NOMO-1 treated with dmso at 0.1 percent for 144 hours (cell line): ENCODE measurements at regions not wholly inside any gene's neighbourhood (a gene's known extent, or its start where the extent isn't known, plus 50 kb on each side); places are given as distances from the start of the nearest gene placed in this dataset.
A peak's percentile ranks its signal among the peaks of the same experiment; 100 is the strongest.
"Not testable (repeated sequence)": the region's sequence is repeated elsewhere in the genome, so short reads cannot be mapped to it uniquely, and the experiment has no call there.

Experiments
- DNase-seq: peaks from one replicate; lab custom pipeline; 2025; ENCODE audit not compliant: unreplicated experiment; lab: John Stamatoyannopoulos, UW

- no peak for DNase-seq
These were observed 121.2 kb downstream of the MTERF1 start for GRCh38 chr7:91759205-91759863.

- no peak for DNase-seq
These were observed 112.7 kb downstream of the MTERF1 start for GRCh38 chr7:91767820-91768219.

DNA sequence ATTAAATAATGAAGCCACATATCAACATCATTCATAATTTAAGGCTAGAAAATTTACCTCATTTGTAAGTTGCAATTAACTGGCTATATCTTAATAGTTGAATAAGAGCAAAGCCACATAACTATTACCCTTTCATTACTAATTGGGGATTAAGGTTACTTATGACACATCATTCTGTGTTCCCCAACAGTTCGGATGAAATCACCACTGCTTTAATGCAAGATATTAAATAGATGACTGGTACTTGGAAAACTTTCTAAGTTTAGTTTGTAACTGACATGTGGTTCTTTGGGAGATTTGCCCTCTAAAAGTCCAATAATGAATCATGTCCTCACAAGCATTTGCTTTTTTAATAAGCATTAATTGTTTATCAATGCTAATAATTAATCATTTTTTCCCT lies 109.1 kb downstream of the MTERF1 start:
- DNase-seq = no peak

- no peak for DNase-seq
These were observed 108.3 kb downstream of the MTERF1 start for GRCh38 chr7:91771921-91772815.

- DNase-seq = no peak
These were observed 104.3 kb downstream of the MTERF1 start for GRCh38 chr7:91776171-91776570.

GRCh38 chr7:91777522-91777921 lies 103.0 kb downstream of the MTERF1 start:
- DNase-seq = no peak

GRCh38 chr7:91778416-91778815 lies 102.1 kb downstream of the MTERF1 start:
- no peak for DNase-seq

DNA sequence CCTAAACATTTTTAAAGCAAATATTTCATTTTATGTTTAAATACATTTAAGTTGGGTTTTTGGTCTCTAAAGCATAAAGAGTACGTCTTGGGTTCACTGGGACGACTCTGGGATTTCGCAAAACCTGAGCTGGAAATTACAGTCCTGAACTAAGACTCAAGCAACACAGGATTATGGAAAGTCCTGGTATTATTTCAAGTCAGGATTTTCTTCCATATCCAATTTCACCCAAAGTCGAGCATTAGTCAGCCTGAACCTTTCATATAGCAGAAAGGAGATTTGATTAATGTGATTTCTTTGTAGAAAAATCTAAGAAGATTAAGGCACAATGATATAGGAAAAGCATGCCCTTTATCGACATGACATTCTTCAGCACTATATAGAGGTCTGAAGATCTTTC lies 100.0 kb downstream of the MTERF1 start:
- DNase-seq = no peak

- DNase-seq = peak; percentile 37
These were observed 96.0 kb downstream of the MTERF1 start for GRCh38 chr7:91784469-91784868.

DNA sequence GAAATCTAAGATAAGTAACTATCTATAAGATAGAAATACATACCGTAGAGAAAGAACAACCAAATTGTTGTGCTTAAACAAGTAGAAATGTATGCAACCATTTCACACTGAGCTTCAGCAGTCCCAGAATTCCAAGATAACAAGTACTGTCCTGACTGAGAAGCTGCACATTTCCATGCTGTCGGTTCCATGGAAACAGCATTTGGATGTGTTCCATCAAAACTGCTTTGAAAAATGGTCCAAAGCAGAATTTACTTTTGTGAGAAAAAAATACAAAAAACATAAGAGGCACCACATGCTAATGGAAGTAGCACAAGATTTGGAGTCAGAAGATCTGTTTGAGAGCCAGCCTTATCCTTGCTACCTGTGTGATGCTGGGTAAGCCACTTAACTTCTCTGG lies 92.6 kb downstream of the MTERF1 start:
- DNase-seq = no peak

DNA sequence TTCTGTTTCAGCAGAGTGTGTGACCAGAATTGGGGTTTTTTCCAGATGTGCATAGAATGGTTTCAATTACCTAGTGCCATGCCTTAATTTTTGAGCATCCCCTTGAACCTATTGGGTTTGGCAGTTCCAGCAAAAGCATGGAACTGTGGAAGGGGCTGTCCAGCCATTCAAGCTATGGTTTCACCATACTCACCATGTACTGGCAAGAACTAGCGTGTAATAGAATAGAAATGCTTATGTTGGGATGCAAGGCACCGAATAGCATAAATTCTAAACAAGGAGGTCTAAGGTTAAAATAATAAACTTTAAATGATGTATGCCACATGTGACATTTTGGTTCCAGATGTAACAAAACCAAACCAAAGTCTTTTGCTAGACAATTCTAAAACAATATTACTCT lies 91.4 kb downstream of the MTERF1 start:
- DNase-seq = no peak

GRCh38 chr7:91789558-91789957 lies 90.9 kb downstream of the MTERF1 start:
- DNase-seq = no peak

DNA sequence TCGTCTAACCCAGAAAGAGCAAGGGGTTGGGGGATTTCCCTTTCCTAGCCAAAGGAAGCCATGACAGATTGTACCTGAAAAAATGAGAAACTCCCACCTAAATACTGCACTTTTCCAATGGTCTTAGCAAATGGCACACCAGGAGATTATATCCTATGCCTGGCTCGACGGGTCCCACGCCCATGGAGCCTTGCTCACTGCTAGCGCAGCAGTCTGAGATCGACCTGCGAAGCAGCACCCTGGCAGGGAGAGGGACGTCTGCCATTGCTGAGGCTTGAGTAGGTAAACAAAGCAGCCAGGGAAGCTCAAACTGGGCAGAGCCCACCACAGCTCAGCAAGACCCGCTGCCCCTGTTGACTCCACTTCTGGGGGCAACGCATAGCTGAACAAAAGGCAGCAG lies 89.9 kb downstream of the MTERF1 start:
- not testable (repeated sequence) for DNase-seq

DNA sequence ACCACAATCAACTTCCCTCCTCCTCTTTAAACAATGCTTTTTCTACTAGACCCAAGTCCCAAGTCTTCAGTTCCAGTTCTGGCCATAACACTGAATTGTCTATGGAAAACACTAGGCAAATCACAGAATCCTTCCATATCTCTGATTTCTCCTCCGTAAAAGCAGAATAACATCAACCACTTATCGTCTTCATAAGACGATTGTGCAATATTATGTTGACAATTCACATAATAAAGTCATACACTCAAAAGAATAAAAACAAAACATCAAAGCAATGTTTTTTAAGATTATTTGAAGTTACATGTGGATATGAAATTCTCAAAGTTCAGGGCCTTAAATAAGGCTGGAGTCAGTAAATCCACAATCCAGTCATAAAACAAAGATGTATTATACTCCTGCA lies 84.4 kb downstream of the MTERF1 start:
- no peak for DNase-seq

GRCh38 chr7:91798425-91798824 lies 82.1 kb downstream of the MTERF1 start:
- DNase-seq = no peak

GRCh38 chr7:91800389-91800788 lies 80.1 kb downstream of the MTERF1 start:
- DNase-seq = no peak

DNA sequence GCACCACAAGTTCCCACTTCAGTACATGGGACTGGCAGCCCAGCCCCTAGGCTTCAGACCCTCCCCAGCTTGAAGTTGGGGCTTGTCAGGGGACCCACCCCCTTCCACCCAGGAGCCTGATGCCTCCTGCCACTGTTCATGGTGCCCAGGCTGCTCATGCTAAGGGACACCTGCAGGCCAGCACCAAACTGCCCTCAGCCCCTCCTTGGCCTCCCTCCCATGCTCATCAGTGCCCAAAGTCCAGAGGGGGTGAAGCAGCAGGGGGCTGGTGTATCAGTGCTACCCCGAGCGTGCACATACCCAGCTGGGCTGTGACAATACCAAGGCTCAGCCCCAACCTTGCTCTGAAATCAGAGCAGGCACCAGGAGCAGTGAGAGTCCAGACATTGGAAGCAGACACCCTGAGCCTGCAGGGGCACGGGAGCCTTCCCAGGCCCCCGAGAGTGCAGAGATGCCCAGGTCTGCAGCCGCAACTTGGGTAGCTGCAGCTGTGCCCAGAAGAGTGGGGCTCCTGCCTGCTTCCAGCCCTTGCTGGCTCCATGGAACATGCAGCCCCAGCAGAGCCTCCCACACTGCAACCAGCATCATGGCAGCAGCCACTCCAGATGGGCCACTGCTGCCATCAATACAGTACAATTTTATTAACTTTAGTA lies 79.0 kb downstream of the MTERF1 start:
- DNase-seq = no peak

DNA sequence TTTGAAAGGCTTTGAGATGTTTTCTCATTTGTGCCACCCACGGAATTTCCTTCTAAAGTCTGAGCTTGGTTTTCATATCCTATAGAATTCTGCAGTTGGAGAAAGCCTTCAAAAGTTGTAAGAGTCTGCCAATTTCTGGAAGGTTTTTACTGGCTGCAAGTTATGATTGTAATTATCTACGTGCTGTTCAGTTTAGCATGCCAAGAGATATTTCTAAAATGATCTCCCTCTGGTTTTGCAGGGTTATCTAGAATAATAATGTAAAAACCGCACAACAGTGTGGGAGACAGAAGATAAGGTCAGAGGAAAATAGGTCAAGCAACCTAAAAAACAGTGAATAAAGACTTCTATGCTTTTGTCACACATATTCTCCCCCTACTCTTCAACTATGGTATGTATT lies 69.3 kb downstream of the MTERF1 start:
- DNase-seq = no peak

DNA sequence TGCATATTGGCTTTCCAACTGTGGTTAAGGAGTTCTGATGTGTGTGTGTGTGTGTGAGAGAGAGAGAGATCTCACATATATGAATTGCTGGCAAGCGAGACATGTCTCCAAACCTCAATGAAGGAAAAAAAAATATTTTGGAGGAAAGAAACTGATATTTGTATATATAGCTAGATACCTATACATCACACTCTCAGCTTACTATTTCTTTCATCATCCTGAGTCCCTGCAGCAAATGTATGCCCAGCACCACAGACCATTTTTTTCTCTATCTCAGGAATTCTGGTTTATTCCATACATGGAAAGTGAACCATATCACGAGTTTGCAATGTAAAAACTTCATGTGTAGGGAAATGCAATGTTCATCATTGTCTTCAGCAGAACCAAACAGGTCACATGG lies 68.9 kb downstream of the MTERF1 start:
- no peak for DNase-seq

GRCh38 chr7:91812388-91812787 lies 68.1 kb downstream of the MTERF1 start:
- DNase-seq = no peak

GRCh38 chr7:91814189-91814588 lies 66.3 kb downstream of the MTERF1 start:
- DNase-seq = no peak
